ENCODE measurements at regions not wholly inside any gene's neighbourhood (a gene's known extent, or its start where the extent isn't known, plus 50 kb on each side); places are given as distances from the start of the nearest gene placed in this dataset.

DNA sequence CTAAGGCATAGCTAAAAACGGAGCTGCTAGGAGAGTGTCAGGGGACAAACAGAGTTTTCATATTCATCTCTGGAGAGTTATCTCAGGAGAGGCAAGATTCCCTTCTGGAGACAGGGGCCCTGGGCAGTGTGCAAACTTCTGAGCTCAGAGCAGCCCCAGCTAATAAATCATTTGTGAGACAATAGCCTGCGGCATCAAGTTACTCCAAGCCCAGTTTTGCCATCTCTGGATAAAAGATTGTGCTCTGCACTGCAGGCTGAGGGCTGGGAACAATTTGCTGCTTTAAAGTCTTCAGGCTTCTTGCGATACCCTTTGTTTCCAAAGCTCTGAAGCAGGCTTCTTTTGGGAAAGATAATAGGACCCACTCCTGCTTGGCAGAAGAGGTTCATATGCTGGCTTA is 164.3 kb upstream of the BRINP1 start:
- TF ChIP-seq, protein P1, sequence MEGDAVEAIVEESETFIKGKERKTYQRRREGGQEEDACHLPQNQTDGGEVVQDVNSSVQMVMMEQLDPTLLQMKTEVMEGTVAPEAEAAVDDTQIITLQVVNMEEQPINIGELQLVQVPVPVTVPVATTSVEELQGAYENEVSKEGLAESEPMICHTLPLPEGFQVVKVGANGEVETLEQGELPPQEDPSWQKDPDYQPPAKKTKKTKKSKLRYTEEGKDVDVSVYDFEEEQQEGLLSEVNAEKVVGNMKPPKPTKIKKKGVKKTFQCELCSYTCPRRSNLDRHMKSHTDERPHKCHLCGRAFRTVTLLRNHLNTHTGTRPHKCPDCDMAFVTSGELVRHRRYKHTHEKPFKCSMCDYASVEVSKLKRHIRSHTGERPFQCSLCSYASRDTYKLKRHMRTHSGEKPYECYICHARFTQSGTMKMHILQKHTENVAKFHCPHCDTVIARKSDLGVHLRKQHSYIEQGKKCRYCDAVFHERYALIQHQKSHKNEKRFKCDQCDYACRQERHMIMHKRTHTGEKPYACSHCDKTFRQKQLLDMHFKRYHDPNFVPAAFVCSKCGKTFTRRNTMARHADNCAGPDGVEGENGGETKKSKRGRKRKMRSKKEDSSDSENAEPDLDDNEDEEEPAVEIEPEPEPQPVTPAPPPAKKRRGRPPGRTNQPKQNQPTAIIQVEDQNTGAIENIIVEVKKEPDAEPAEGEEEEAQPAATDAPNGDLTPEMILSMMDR (IDR thresholded peaks at IDR 0.05; ENCODE audit: control extremely low read depth, extremely low read depth, low read depth, missing control alignments): no peak
- CTCF ChIA-PET: interaction anchor here (1.0 to 1.6 kb wide), 2 partner anchors 11 to 23 kb away, joined by 3 to 4 read pairs; no protein-coding TSS in a partner anchor
- POLR2A ChIA-PET: no interaction called here
- DNase-seq (ENCODE audit: extremely low spot score): no peak

DNA sequence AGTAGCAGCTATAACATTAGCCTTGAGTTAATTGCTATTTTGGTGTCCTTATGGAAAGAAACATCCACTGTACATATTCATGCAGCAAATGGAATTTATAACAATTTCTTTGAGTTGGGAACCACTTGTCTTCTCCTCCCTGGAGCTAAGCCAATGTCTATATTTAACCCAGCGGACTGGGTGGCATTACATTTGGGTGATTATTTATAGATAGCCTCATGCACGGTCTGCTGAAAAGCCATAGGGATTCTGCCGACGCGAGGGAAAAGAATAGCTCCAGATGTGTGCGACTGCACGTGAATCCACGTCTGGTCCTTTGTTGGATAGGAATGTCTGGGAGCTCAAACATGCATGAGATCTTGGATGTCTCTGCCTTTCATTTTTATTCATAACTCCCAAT is 157.5 kb upstream of the BRINP1 start:
- TF ChIP-seq, protein P1 (IDR thresholded peaks at IDR 0.05; ENCODE audit: control extremely low read depth, extremely low read depth, low read depth, missing control alignments): no peak
- CTCF ChIA-PET: interaction anchor here (1.3 to 1.6 kb wide), 3 partner anchors 10 to 22 kb away, joined by 3 to 4 read pairs (median 3); no protein-coding TSS in a partner anchor
- POLR2A ChIA-PET: no interaction called here
- no peak for DNase-seq (ENCODE audit: extremely low spot score)

DNA sequence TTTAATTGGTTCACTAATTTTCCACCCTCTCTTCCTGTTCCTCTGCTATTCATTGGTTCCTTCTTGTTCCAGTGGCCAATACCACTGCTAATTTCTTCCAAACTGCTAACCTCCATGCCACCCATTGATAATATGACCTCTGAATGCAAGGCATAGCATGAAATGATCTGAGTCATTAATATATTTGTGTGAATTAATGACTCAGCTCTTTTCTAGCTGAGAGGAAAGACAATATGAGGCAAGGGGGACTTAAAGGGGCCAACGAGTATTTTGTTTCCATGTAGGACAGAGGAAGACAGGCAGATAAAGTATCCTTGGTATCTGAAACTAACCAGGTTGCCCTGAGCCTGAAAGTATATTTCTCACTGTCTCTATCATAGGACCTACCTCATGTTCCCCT is 154.3 kb upstream of the BRINP1 start:
- ChIA-PET CTCF (interaction anchor here (1.0 kb wide), 1 partner anchor 12 kb away, joined by 3 read pairs; no protein-coding TSS in a partner anchor), POLR2A (no interaction called here)
- DNase-seq (ENCODE audit: extremely low spot score): no peak
- TF ChIP-seq, protein P1 (IDR thresholded peaks at IDR 0.05; ENCODE audit: control extremely low read depth, extremely low read depth, low read depth, missing control alignments): no peak

DNA sequence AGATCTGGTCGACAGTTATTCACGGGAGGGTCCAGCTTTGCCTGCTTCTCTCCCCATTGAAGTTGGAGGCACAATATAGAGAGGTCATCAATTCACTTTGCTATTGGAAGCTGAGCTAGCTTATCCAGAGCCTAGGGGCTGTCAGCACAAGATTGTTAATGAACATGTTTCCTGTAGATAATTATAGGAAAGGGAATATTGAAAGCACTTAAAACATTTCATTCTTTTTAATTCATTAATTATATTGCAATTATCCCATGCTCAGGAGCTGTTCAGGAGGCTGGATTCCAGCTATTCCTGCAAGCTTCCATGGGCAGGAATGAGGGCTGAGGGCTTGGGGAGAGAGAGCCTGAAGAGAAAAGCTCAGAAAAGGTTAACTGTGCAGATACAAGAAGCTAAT is 153.1 kb upstream of the BRINP1 start:
- no peak for DNase-seq (ENCODE audit: extremely low spot score)
- POLR2A ChIA-PET: no interaction called here
- TF ChIP-seq, protein P1 (IDR thresholded peaks at IDR 0.05; ENCODE audit: control extremely low read depth, extremely low read depth, low read depth, missing control alignments): no peak
- CTCF ChIA-PET: interaction anchor here (1.0 kb wide), 1 partner anchor 12 kb away, joined by 4 read pairs; no protein-coding TSS in a partner anchor

DNA sequence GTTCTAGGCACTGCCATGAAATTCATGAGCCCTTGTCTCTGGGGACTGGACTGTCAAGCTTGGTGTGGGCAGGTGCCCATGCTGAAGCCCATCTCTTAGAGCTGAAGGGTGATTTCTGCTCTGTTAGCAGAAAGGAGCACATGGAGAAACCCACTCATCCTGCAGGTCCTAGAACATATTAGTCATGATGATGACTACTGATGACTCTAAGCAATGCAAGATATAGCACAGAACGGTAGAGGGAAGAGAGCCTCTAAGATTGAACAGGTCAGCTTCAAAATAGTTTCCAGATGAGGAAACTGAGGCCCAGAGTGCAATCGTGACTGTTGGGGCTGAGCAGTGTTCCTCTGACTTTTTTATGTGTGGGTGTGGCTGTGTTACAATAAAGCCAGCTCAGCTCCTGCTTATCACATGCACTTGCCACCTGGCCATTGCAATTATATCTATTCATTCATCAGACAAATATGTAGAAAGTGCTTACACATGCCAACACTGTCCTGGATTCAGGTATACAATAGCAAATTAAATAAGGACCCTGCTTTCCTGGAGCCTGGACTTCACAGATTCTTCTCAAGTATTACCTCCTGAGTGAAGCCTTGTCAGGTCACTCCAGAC is 140.2 kb upstream of the BRINP1 start:
- ChIA-PET CTCF (interaction anchor here (1.2 to 1.4 kb wide), 2 partner anchors 9 to 13 kb away, joined by 3 to 4 read pairs; no protein-coding TSS in a partner anchor), POLR2A (no interaction called here)
- DNase-seq (ENCODE audit: extremely low spot score): no peak
- TF ChIP-seq, protein P1 (IDR thresholded peaks at IDR 0.05; ENCODE audit: control extremely low read depth, extremely low read depth, low read depth, missing control alignments): no peak

DNA sequence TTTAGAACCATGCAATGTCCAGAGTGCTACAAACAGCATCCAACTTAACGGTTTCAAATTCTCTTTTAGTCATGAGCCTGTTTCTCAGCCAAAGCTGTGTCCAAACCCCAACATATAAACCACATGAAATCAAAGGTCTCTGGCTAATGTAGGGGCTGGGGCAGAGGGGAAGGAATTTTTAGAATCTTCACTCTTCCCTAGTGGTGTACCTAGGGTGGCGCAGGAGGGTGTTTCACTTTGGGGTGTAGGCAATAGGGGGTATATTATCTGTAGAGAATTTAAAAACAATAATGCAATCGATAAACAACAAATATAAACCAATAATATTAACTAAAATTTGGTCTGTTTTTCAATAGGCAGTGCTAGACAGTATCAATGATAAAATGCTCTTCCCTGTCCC is 132.1 kb upstream of the BRINP1 start:
- ChIA-PET CTCF (interaction anchor here (2.1 kb wide), 1 partner anchor 9 kb away, joined by 6 read pairs; no protein-coding TSS in a partner anchor), POLR2A (no interaction called here)
- no peak for DNase-seq (ENCODE audit: extremely low spot score)
- TF ChIP-seq, protein P1 (IDR thresholded peaks at IDR 0.05; ENCODE audit: control extremely low read depth, extremely low read depth, low read depth, missing control alignments): no peak
